HepG2 (cell line): ENCODE measurements at regions not wholly inside any gene's neighbourhood (a gene's known extent, or its start where the extent isn't known, plus 50 kb on each side); places are given as distances from the start of the nearest gene placed in this dataset.

Source experiments
- ATAC-seq: fragments of 200-7000 bp; cut with Tn5 transposase; 3 replicates; pipeline ENCODE4 v1.9.1; 2020; ENCODE audit warnings: mild to moderate bottlenecking, moderate library complexity
- BruUV-seq: library from RNA; stranded (reverse); fragments of 400-500 nt; replicated peaks from 2 replicates; lab custom pipeline; 2021; lab: Mats Ljungman, UMichigan
- CTCF ChIA-PET: fragments of 300-600 bp; formaldehyde crosslinking; extraction: SDS; loops from one replicate; lab custom pipeline; 2021; ENCODE audit warnings: low total read pairs, inconsistent platforms, low intra/inter-chr PET ratio; lab: Yijun Ruan, JAX
- POLR2A ChIA-PET: fragments of 350-600 bp; sonication (Branson Sonifier 250); formaldehyde crosslinking; loops from one replicate; lab custom pipeline; 2020; ENCODE audit warnings: antibody characterized with exemption, inconsistent platforms; lab: Yijun Ruan, JAX
- DNase-seq: peaks from one replicate; pipeline ENCODE4 v3.0.0-alpha.2; 2015; ENCODE audit warnings: low spot score
- FAIRE-seq: peaks from 3 replicates; lab custom pipeline; 2011; peaks lifted over from hg19 to GRCh38; lab: Jason Lieb, UNC
- H2AFZ ChIP-seq: one replicate; pipeline ENCODE4 v1.6.1; 2011; ENCODE audit warnings: low read length, inconsistent platforms
- H3K27ac ChIP-seq: fragments of 300-600 bp; 3 replicates; pipeline ENCODE4 v1.8.0; 2011; ENCODE audit warnings: mixed run types, mild to moderate bottlenecking, mixed read lengths, low read length, inconsistent platforms; ENCODE audit not compliant: insufficient read depth; ENCODE audit errors: extremely low read length
- H3K27me3 ChIP-seq, 2 experiments: fragments of 200-600 bp in 1 of 2; 2 replicates in 1 of 2; 3 replicates in 1 of 2; pipeline versions ENCODE4 v1.6.0 to v1.8.0; 2011; ENCODE audit warnings: low read length in 2 of 2, mild to moderate bottlenecking in 2 of 2, moderate library complexity in 2 of 2, inconsistent platforms in 1 of 2; ENCODE audit not compliant: insufficient read depth in 2 of 2, control insufficient read depth in 1 of 2
- H3K36me3 ChIP-seq, 2 experiments: fragments of 200-600 bp in 1 of 2; replicated peaks in 1 of 2; 2 replicates in 1 of 2; 3 replicates in 1 of 2; pipeline versions ENCODE4 v1.5.1 to v1.8.0; 2011; ENCODE audit warnings: low read length in 2 of 2, inconsistent platforms in 1 of 2; ENCODE audit not compliant: insufficient read depth in 2 of 2, control insufficient read depth in 1 of 2
- H3K4me1 ChIP-seq: 2 replicates; pipeline ENCODE4 v1.5.1; 2012; ENCODE audit warnings: low read length, inconsistent platforms; ENCODE audit not compliant: insufficient read depth
- H3K4me2 ChIP-seq: 2 replicates; pipeline ENCODE4 v1.6.0; 2011; ENCODE audit warnings: low read depth, low read length, inconsistent platforms
- H3K4me3 ChIP-seq, 3 experiments: fragments of 200-600 bp in 1 of 3; sonication (generic), shearing (Covaris generic) in 1 of 3; replicated peaks in 1 of 3; 2 replicates each; pipeline ENCODE4 v1.5.1; 2011 to 2016; ENCODE audit warnings: low read length in 3 of 3, inconsistent platforms in 2 of 3, low read depth in 2 of 3, mild to moderate bottlenecking in 2 of 3, control low read depth in 1 of 3, mixed read lengths in 1 of 3; ENCODE audit not compliant: insufficient read depth in 1 of 3
- H3K79me2 ChIP-seq: one replicate; pipeline ENCODE4 v1.6.1; 2011; ENCODE audit warnings: low read length, inconsistent platforms; ENCODE audit not compliant: insufficient read depth
- H3K9ac ChIP-seq: 2 replicates; pipeline ENCODE4 v1.6.0; 2011; ENCODE audit warnings: mild to moderate bottlenecking, low read depth, low read length, inconsistent platforms; ENCODE audit not compliant: insufficient read depth
- H3K9me3 ChIP-seq: 2 replicates; pipeline ENCODE4 v1.5.1; 2012; ENCODE audit warnings: mild to moderate bottlenecking, low read length
- H4K20me1 ChIP-seq: 2 replicates; pipeline ENCODE4 v1.6.0; 2011; ENCODE audit warnings: inconsistent platforms, mild to moderate bottlenecking, low read length, moderate library complexity; ENCODE audit not compliant: insufficient read depth
- CBFB ChIP-seq: sonication (generic); formaldehyde crosslinking; IDR thresholded peaks from 2 replicates; pipeline ENCODE4 v1.4.0; 2020; ENCODE audit warnings: missing genetic modification reagents
- E2F2 ChIP-seq: sonication (generic); formaldehyde crosslinking; IDR thresholded peaks from 2 replicates; pipeline ENCODE4 v1.4.0; 2020; ENCODE audit warnings: missing genetic modification reagents, borderline replicate concordance
- FOXJ3 ChIP-seq: sonication (generic); formaldehyde crosslinking; IDR thresholded peaks from 2 replicates; pipeline ENCODE4 v1.4.0; 2020; ENCODE audit warnings: missing genetic modification reagents, mild to moderate bottlenecking, borderline replicate concordance
- KDM3A ChIP-seq: IDR thresholded peaks from 2 replicates; pipeline ENCODE4 v1.6.1; 2018; ENCODE audit warnings: low read depth, missing compliant biosample characterization
- NR2C2 ChIP-seq: sonication (generic); formaldehyde crosslinking; IDR thresholded peaks from 2 replicates; pipeline ENCODE4 v1.4.0; 2020; ENCODE audit warnings: missing genetic modification reagents, mild to moderate bottlenecking, moderate library complexity, borderline replicate concordance
- RFX5 ChIP-seq: IDR thresholded peaks from 2 replicates; pipeline ENCODE4 v1.6.1; 2011; ENCODE audit warnings: low read depth, low read length, improper control_type of control experiment
- SP5 ChIP-seq: IDR thresholded peaks from 2 replicates; pipeline ENCODE4 v1.6.1; 2016; ENCODE audit warnings: low read depth, borderline replicate concordance
- ZBTB42 ChIP-seq: sonication (generic); formaldehyde crosslinking; IDR thresholded peaks from 2 replicates; pipeline ENCODE4 v1.5.0; 2020; ENCODE audit warnings: mild to moderate bottlenecking, missing genetic modification reagents
- ZFP36L1 ChIP-seq: sonication (generic); formaldehyde crosslinking; IDR thresholded peaks from 2 replicates; pipeline ENCODE4 v1.8.0; 2022; ENCODE audit warnings: mild to moderate bottlenecking, missing genetic modification reagents, moderate library complexity
- ZNF562 ChIP-seq: sonication (generic); formaldehyde crosslinking; IDR thresholded peaks from 2 replicates; pipeline ENCODE4 v1.8.0; 2022; ENCODE audit warnings: missing genetic modification reagents, borderline replicate concordance
- ZNF766 ChIP-seq: sonication (generic); formaldehyde crosslinking; IDR thresholded peaks from 2 replicates; pipeline ENCODE4 v1.5.0; 2020; ENCODE audit warnings: missing genetic modification reagents, borderline replicate concordance
- ZNF792 ChIP-seq: IDR thresholded peaks from 2 replicates; pipeline ENCODE4 v1.6.1; 2016
- WGBS: methylation state at CpG from one replicate; pipeline ENCODE4 v1.1.6; 2017; ENCODE audit warnings: low lambda C conversion rate; 5-methylcytosine and 5-hydroxymethylcytosine counted together
- in situ Hi-C: cut with HindIII; loops from 2 replicates; pipeline ENCODE4 v1.10.0; 2017; ENCODE audit warnings: low pct_unique_long_range_greater_than_20kb; ENCODE audit not compliant: extremely low pct_ligation_motif_present
- intact Hi-C: fragments of 100-400 bp; cut with micrococcal nuclease; formaldehyde crosslinking; loops from one replicate; pipeline ENCODE4 v1.10.0; 2022; ENCODE audit not compliant: unreplicated experiment
- TF ChIP-seq, protein P1 (sequence below): sonication (generic); formaldehyde crosslinking; IDR thresholded peaks from 2 replicates; pipeline ENCODE4 v1.9.0; 2021; ENCODE audit warnings: missing genetic modification reagents, borderline replicate concordance
- TF ChIP-seq, protein P2 (sequence below): sonication (generic); formaldehyde crosslinking; IDR thresholded peaks from 2 replicates; pipeline ENCODE4 v1.5.0; 2020; ENCODE audit warnings: missing genetic modification reagents, mild to moderate bottlenecking, borderline replicate concordance

DNA sequence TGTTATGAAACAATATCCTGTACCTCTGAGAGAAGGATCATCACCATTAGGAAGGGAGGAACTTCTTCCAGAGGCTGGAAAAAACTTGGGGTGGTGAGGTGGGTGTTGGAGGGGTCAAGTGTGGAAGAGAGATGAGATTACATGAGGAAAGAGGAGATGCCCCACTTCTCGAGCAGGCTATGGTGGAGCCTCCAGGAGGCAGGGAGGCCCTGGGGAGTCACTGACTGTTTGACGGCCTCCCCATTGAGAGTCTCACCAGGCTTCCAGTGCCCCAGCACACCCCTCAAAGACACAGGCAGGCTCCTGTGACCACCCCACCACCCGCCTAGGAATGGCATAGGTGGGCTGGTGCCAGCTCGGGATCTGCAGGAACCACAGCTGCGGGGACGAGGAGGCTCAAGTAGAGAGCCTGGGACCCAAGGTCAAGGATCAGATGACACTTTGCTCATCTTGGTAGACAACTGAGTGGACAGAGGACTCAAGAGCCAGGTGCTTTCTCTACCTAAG, 185.3 kb upstream of the GDF10 start:
- no peak overlapping the region for H3K4me2 ChIP-seq
- CTCF ChIA-PET, result no interaction called here
- H3K4me3 ChIP-seq, result no peak overlapping the region
- no peaks in the 10 kb centered on the region for H3K36me3 ChIP-seq
- no peaks in the 10 kb centered on the region for H3K4me1 ChIP-seq
- H3K27me3 ChIP-seq, result peaks cover 2 to 15% of the 10 kb centered on the region in 2 experiments; a peak in 3 of 5 replicates
- intact Hi-C loops, result no loop called here
- TF ChIP-seq SP5, result no peak
- TF ChIP-seq RFX5, result no peak
- TF ChIP-seq ZNF792 (CRISPR knock-in tag), result no peak
- TF ChIP-seq, all 625 proteins: peak for 0
- DNase-seq (no peak), FAIRE-seq (no peak), ATAC-seq (no peak)
- WGBS, result 0% methylated on average over 5 of the region's 6 CpGs
- Histone ChIP-seq H3K27ac (no peak overlapping the region), H3K79me2 (no peaks in the 10 kb centered on the region), H3K9ac (no peak overlapping the region), H4K20me1 (no peaks in the 10 kb centered on the region), H3K9me3 (no peaks in the 10 kb centered on the region), H2AFZ (no peak overlapping the region)
- BruUV-seq, result no TSS peak
- POLR2A ChIA-PET, result no interaction called here
- in situ Hi-C loops, result no loop called here

DNA sequence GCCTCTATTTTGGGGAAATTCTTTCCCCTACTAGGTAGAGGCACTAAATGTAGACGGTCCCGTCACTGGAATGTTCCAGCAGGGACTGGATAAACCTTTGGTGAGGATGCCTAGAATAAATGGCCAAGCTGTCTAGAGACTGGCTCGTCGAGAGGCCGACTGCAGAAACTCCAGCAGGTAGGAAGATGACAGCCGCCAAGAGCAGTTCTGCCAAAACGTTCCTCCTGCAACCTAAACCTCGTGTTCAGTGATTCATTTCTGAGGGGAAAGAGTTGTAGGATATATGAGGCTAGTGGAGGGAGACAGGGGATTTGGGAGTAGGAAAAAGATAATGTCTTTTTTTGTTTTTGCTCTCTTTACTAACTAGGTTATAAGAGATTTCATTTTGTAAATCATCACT, 184.7 kb upstream of the GDF10 start:
- Histone ChIP-seq H3K36me3 (no peaks in the 10 kb centered on the region), H3K27ac (no peak overlapping the region), H3K27me3 (peaks cover 2 to 15% of the 10 kb centered on the region in 2 experiments; a peak in 3 of 5 replicates), H3K9me3 (no peaks in the 10 kb centered on the region), H3K79me2 (no peaks in the 10 kb centered on the region), H3K4me3 (no peak overlapping the region), H3K9ac (no peak overlapping the region), H3K4me1 (no peaks in the 10 kb centered on the region), H4K20me1 (no peaks in the 10 kb centered on the region), H2AFZ (no peak overlapping the region), H3K4me2 (no peak overlapping the region)
- no TSS peak for BruUV-seq
- TF ChIP-seq FOXJ3 (CRISPR knock-in tag) (no peak), ZFP36L1 (no peak), ZNF562 (CRISPR knock-in tag) (no peak), KDM3A (CRISPR knock-in tag) (no peak), E2F2 (CRISPR knock-in tag) (no peak), ZBTB42 (no peak), ZNF766 (no peak), NR2C2 (CRISPR knock-in tag) (no peak), CBFB (CRISPR knock-in tag) (no peak)
- TF ChIP-seq, protein P1, sequence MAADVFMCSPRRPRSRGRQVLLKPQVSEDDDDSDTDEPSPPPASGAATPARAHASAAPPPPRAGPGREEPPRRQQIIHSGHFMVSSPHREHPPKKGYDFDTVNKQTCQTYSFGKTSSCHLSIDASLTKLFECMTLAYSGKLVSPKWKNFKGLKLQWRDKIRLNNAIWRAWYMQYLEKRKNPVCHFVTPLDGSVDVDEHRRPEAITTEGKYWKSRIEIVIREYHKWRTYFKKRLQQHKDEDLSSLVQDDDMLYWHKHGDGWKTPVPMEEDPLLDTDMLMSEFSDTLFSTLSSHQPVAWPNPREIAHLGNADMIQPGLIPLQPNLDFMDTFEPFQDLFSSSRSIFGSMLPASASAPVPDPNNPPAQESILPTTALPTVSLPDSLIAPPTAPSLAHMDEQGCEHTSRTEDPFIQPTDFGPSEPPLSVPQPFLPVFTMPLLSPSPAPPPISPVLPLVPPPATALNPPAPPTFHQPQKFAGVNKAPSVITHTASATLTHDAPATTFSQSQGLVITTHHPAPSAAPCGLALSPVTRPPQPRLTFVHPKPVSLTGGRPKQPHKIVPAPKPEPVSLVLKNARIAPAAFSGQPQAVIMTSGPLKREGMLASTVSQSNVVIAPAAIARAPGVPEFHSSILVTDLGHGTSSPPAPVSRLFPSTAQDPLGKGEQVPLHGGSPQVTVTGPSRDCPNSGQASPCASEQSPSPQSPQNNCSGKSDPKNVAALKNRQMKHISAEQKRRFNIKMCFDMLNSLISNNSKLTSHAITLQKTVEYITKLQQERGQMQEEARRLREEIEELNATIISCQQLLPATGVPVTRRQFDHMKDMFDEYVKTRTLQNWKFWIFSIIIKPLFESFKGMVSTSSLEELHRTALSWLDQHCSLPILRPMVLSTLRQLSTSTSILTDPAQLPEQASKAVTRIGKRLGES (CRISPR knock-in tag), result no peak
- TF ChIP-seq, protein P2, sequence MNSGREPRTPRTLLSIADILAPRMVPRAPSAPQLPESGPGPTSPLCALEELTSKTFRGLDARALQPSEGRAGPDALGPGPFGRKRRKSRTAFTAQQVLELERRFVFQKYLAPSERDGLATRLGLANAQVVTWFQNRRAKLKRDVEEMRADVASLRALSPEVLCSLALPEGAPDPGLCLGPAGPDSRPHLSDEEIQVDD (CRISPR knock-in tag), result no peak
- ChIA-PET POLR2A (no interaction called here), CTCF (no interaction called here)
- FAIRE-seq (no peak), DNase-seq (no peak), ATAC-seq (no peak)
- in situ Hi-C loops (no loop called here), intact Hi-C loops (no loop called here)
- WGBS, result 30% methylated on average over 8 of the region's 8 CpGs
